Uterus (tissue), 3 donors: ENCODE measurements at regions not wholly inside any gene's neighbourhood (a gene's known extent, or its start where the extent isn't known, plus 50 kb on each side); places are given as distances from the start of the nearest gene placed in this dataset. TPM values are rescaled to one million over a fixed set of nuclear protein-coding genes. Genes with fewer than 3 reads are reported as not detected.
"Not testable (repeated sequence)": the region's sequence is repeated elsewhere in the genome, so short reads cannot be mapped to it uniquely, and the experiment has no call there.

Experiments used
- DNase-seq, 2 donors: peaks; one replicate each; pipeline ENCODE4 v3.0.0-alpha.2; 2019 to 2020
- H3K27ac ChIP-seq, 2 donors: fragments of 200-600 bp; sonication (generic); 1 replicate in 1 of 2; 2 replicates in 1 of 2; pipeline ENCODE4 v1.5.1; 2016 to 2018
- H3K27me3 ChIP-seq, 2 donors: fragments of 200-600 bp; sonication (generic); one replicate each; pipeline ENCODE4 v1.5.1; 2018 to 2019; ENCODE audit warnings: control low read depth in 1 of 2
- H3K36me3 ChIP-seq, 2 donors: fragments of 200-600 bp; sonication (generic); one replicate each; pipeline ENCODE4 v1.5.1; 2019; ENCODE audit warnings: control low read depth in 1 of 2
- H3K4me1 ChIP-seq, 2 donors: fragments of 200-600 bp; sonication (generic); one replicate each; pipeline ENCODE4 v1.5.1; 2018 to 2019; ENCODE audit warnings: control low read depth in 1 of 2
- H3K4me3 ChIP-seq, 2 donors: fragments of 200-600 bp; sonication (generic); 1 replicate in 1 of 2; 2 replicates in 1 of 2; pipeline ENCODE4 v1.5.1; 2018 to 2019; ENCODE audit warnings: mild to moderate bottlenecking in 1 of 2
- H3K9me3 ChIP-seq, 2 donors: fragments of 200-600 bp; sonication (generic); one replicate each; pipeline ENCODE4 v1.5.1; 2019; ENCODE audit warnings: control low read depth in 1 of 2
- POLR2A ChIP-seq, 2 donors: fragments of 450-650 bp; IDR thresholded peaks; one replicate each; pipeline ENCODE4 v1.6.1; 2016; ENCODE audit warnings: antibody characterized with exemption in 2 of 2, mild to moderate bottlenecking in 1 of 2, moderate library complexity in 1 of 2
- intact Hi-C: fragments of 100-400 bp; cut with DNase I; formaldehyde crosslinking; loops from one replicate; pipeline ENCODE4 v1.15.1; 2023; ENCODE audit warnings: low total_unique reads
- small RNA-seq: library from RNA; depleted of rRNA; stranded (forward); fragments of <200 nt; gene quantifications from one replicate; pipeline ENCODE3, GENCODE V24; 2016
- TF ChIP-seq, protein P1 (sequence below), 4 experiments: fragments of 200-600 bp in 2 of 4; fragments of 450-650 bp in 2 of 4; sonication (generic) in 2 of 4; IDR thresholded peaks; one replicate each; pipeline ENCODE4 v1.5.1; 2016 to 2019; ENCODE audit warnings: antibody characterized with exemption in 4 of 4, mild to moderate bottlenecking in 2 of 4, moderate library complexity in 1 of 4
- donor health status: DM: yes; HTN: yes; CAD: no.

DNA sequence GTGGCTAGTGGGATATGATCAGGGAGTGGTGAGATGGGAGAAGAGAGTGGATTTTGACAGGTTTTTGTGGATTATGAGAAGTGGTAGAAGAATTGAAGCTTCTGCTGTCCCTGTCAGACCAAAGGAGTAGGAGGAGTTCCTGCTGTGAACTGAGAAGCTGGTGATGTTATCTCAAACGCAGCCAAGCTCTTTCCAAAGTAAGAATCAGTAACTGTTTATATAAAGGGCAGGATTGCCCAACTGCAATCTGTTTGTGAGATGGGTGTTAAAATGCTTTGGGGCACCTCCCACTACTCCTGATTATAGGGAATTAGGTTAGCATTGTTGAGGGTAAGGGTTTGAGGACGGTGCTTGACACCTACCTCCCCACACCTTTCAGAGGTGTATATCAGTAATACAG is 60.5 kb upstream of the USP25 start:
- intact Hi-C loops, result no loop called here
- Histone ChIP-seq H3K27me3 (no peaks in the 10 kb centered on the region), H3K27ac (no peak overlapping the region), H3K4me3 (no peak overlapping the region), H3K36me3 (no peaks in the 10 kb centered on the region), H3K4me1 (no peaks in the 10 kb centered on the region), H3K9me3 (no peaks in the 10 kb centered on the region)
- TF ChIP-seq, protein P1, sequence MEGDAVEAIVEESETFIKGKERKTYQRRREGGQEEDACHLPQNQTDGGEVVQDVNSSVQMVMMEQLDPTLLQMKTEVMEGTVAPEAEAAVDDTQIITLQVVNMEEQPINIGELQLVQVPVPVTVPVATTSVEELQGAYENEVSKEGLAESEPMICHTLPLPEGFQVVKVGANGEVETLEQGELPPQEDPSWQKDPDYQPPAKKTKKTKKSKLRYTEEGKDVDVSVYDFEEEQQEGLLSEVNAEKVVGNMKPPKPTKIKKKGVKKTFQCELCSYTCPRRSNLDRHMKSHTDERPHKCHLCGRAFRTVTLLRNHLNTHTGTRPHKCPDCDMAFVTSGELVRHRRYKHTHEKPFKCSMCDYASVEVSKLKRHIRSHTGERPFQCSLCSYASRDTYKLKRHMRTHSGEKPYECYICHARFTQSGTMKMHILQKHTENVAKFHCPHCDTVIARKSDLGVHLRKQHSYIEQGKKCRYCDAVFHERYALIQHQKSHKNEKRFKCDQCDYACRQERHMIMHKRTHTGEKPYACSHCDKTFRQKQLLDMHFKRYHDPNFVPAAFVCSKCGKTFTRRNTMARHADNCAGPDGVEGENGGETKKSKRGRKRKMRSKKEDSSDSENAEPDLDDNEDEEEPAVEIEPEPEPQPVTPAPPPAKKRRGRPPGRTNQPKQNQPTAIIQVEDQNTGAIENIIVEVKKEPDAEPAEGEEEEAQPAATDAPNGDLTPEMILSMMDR (IDR thresholded peaks at IDR 0.05), result no peak
- TF ChIP-seq POLR2A (IDR thresholded peaks at IDR 0.05), result no peak
- no peak for DNase-seq

DNA sequence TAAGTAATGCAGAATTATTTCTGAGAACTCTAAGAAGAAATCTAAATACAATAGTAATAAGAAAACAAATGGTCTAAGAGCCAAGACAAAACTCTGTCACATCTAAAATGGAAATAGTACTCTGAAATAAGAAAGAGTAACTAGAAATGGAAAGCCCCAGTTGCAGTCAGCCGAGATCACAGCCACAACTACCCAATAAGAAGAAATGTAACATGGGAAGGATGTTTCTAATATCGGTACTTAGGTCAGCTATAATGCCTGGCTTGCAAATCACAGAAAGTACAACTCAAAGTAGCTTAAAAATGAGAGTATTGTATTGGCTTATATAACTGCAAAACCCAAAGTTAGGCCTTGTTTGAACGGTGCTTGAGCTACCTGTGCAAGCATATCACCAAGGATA is 58.6 kb upstream of the USP25 start:
- Histone ChIP-seq H3K4me3 (no peak overlapping the region), H3K4me1 (no peaks in the 10 kb centered on the region), H3K27ac (no peak overlapping the region), H3K9me3 (no peaks in the 10 kb centered on the region), H3K36me3 (no peaks in the 10 kb centered on the region), H3K27me3 (no peaks in the 10 kb centered on the region)
- intact Hi-C loops, result no loop called here
- TF ChIP-seq, protein P1 (IDR thresholded peaks at IDR 0.05), result no peak
- no peak for TF ChIP-seq POLR2A (IDR thresholded peaks at IDR 0.05)
- DNase-seq, result no peak

DNA sequence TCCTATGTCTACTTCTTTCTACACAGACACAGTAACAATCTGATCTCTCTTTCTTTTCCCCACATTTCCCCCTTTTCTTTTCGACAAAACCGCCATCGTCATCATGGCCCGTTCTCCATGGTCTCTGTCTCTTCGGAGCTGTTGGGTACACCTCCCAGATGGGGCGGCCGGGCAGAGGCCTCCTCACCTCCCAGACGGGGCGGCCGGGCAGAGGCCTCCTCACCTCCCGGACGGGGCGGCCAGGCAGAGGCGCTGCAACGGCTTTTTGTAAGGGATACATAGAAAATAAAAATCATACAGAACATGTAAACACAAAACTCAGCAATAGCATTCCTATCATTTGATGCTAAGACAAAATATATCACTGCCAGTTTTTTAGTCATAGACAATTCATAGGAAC is 57.2 kb upstream of the USP25 start:
- H3K27ac ChIP-seq, DNase-seq, H3K9me3 ChIP-seq, H3K4me3 ChIP-seq, H3K36me3 ChIP-seq, H3K4me1 ChIP-seq, H3K27me3 ChIP-seq, intact Hi-C loops: not testable (repeated sequence)

DNA sequence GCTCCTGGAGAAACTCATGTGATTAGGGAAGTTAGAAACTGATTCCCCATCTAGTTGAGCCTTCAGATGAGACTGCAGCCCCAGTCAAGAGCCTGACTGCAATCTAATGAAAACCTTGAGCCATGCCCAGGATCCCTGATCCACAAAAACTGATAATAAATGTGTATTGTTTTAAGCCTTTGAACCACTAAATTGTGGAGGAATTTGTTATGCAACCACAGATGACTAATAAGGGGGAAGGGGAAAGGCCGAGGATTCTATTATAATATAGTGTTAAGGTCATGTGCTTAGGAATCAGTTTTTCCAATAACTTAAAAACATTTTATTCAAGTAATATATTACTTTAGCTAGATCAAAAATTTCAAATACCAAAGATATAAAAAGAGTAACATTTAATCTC is 52.8 kb upstream of the USP25 start:
- no peak for DNase-seq
- intact Hi-C loops, result no loop called here
- no peak overlapping the region for H3K4me3 ChIP-seq
- H3K36me3 ChIP-seq, result no peaks in the 10 kb centered on the region
- no peaks in the 10 kb centered on the region for H3K9me3 ChIP-seq
- H3K27me3 ChIP-seq, result no peaks in the 10 kb centered on the region
- TF ChIP-seq, protein P1 (IDR thresholded peaks at IDR 0.05), result no peak
- TF ChIP-seq POLR2A (IDR thresholded peaks at IDR 0.05), result no peak
- no peak overlapping the region for H3K27ac ChIP-seq
- no peaks in the 10 kb centered on the region for H3K4me1 ChIP-seq

DNA sequence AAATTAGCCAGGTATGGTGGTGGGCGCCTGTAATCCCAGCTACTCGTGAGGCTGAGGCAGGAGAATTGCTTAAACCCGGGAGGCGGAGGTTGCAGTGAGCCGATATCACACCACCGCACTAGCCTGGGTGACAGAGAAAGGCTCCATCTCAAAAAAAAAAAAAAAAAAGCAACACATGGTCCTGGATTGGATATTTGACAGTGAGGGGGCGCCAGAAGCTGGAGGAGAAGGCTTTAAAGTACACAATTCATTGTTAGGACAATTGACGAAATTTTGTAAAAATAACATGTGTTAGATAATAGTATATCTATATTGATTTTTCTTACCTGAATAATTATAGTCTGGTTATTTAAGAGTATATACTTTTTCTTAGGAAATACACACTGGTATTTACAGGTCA is 50.2 kb upstream of the USP25 start:
- no peaks in the 10 kb centered on the region for H3K27me3 ChIP-seq
- H3K4me3 ChIP-seq, result no peak overlapping the region
- no peak overlapping the region for H3K27ac ChIP-seq
- intact Hi-C loops, result no loop called here
- H3K4me1 ChIP-seq, result no peaks in the 10 kb centered on the region
- H3K9me3 ChIP-seq, result no peaks in the 10 kb centered on the region
- H3K36me3 ChIP-seq, result no peaks in the 10 kb centered on the region
- no peak for TF ChIP-seq POLR2A (IDR thresholded peaks at IDR 0.05)
- TF ChIP-seq, protein P1 (IDR thresholded peaks at IDR 0.05), result no peak
- no peak for DNase-seq

Small RNA genes lying in the stretch of these regions (small RNA-seq; reads per million reads assigned to genes)
- gene AF246928.1 (not detected), gene CYCSP42 (not detected), gene RNU6-1326P (not detected)
